Neuronal stem cell (in vitro differentiated cells): ENCODE measurements at regions not wholly inside any gene's neighbourhood (a gene's known extent, or its start where the extent isn't known, plus 50 kb on each side); places are given as distances from the start of the nearest gene placed in this dataset.
A peak's percentile ranks its signal among the peaks of the same experiment; 100 is the strongest.

Source experiments
- DNase-seq: peaks from one replicate; pipeline ENCODE4 v3.0.0-alpha.2; 2013; ENCODE audit warnings: low spot score
- H2AFZ ChIP-seq: one replicate; pipeline ENCODE4 v1.6.1; 2013; ENCODE audit warnings: mild to moderate bottlenecking, low read length, inconsistent platforms
- H2AK5ac ChIP-seq: 2 replicates; pipeline ENCODE4 v1.6.1; 2013; ENCODE audit warnings: low read depth, mild to moderate bottlenecking, inconsistent platforms, low read length, moderate library complexity, mixed read lengths
- H2BK120ac ChIP-seq: 2 replicates; pipeline ENCODE4 v1.6.1; 2013; ENCODE audit warnings: low read depth, mild to moderate bottlenecking, inconsistent platforms, low read length, moderate library complexity, mixed read lengths
- H2BK12ac ChIP-seq: one replicate; pipeline ENCODE4 v1.6.1; 2013; ENCODE audit warnings: low read length, inconsistent platforms
- H2BK15ac ChIP-seq: 2 replicates; pipeline ENCODE4 v1.6.1; 2013; ENCODE audit warnings: mild to moderate bottlenecking, low read length, inconsistent platforms, mixed read lengths
- H2BK5ac ChIP-seq: one replicate; pipeline ENCODE4 v1.6.1; 2013; ENCODE audit warnings: inconsistent platforms, mild to moderate bottlenecking, low read length, moderate library complexity
- H3K14ac ChIP-seq: one replicate; pipeline ENCODE4 v1.6.1; 2013; ENCODE audit warnings: low read length, inconsistent platforms
- H3K18ac ChIP-seq: 2 replicates; pipeline ENCODE4 v1.6.1; 2013; ENCODE audit warnings: low read length, inconsistent platforms
- H3K23ac ChIP-seq: 2 replicates; pipeline ENCODE4 v1.6.1; 2013; ENCODE audit warnings: low read depth, mild to moderate bottlenecking, mixed read lengths, low read length, inconsistent platforms; ENCODE audit not compliant: poor library complexity
- H3K27ac ChIP-seq: replicated peaks from 3 replicates; pipeline ENCODE4 v1.5.1; 2013; ENCODE audit warnings: low read length, inconsistent platforms
- H3K27me3 ChIP-seq, 3 experiments: 2 replicates each; pipeline ENCODE4 v1.6.1; 2013; ENCODE audit warnings: low read length in 3 of 3, mild to moderate bottlenecking in 2 of 3, inconsistent platforms in 1 of 3, low read depth in 1 of 3, mixed read lengths in 1 of 3, moderate library complexity in 1 of 3; ENCODE audit not compliant: control insufficient read depth in 3 of 3, insufficient read depth in 3 of 3
- H3K36me3 ChIP-seq, 2 donors: replicated peaks in 1 of 2; 2 replicates each; pipeline ENCODE4 v1.6.1; 2013; ENCODE audit warnings: low read length in 2 of 2; ENCODE audit not compliant: control insufficient read depth in 2 of 2, insufficient read depth in 2 of 2
- H3K4ac ChIP-seq: 2 replicates; pipeline ENCODE4 v1.6.1; 2013; ENCODE audit warnings: inconsistent platforms, mild to moderate bottlenecking, low read length, moderate library complexity
- H3K4me1 ChIP-seq, 2 donors: 1 replicate in 1 of 2; 2 replicates in 1 of 2; pipeline ENCODE4 v1.6.1; 2013; ENCODE audit warnings: low read length in 2 of 2, low read depth in 1 of 2; ENCODE audit not compliant: control insufficient read depth in 2 of 2, insufficient read depth in 1 of 2
- H3K4me2 ChIP-seq: one replicate; pipeline ENCODE4 v1.6.1; 2013; ENCODE audit warnings: mild to moderate bottlenecking, low read length, inconsistent platforms; ENCODE audit not compliant: insufficient read depth, poor library complexity, severe bottlenecking
- H3K4me3 ChIP-seq, 2 donors: 2 replicates each; pipeline ENCODE4 v1.5.1; 2013; ENCODE audit warnings: low read length in 2 of 2, mild to moderate bottlenecking in 2 of 2, inconsistent platforms in 1 of 2, moderate library complexity in 1 of 2
- H3K79me1 ChIP-seq: one replicate; pipeline ENCODE4 v1.6.1; 2013; ENCODE audit warnings: low read depth, mild to moderate bottlenecking, inconsistent platforms, low read length, moderate library complexity
- H3K9ac ChIP-seq: one replicate; pipeline ENCODE4 v1.6.1; 2013; ENCODE audit warnings: mild to moderate bottlenecking, low read depth, low read length, inconsistent platforms; ENCODE audit not compliant: poor library complexity
- H3K9me3 ChIP-seq, 2 donors: replicated peaks in 1 of 2; 2 replicates each; pipeline versions ENCODE3 to v1.6.1; 2013; ENCODE audit warnings: low read length in 2 of 2, mild to moderate bottlenecking in 2 of 2, inconsistent platforms in 1 of 2, low read depth in 1 of 2, mixed read lengths in 1 of 2, moderate library complexity in 1 of 2; ENCODE audit not compliant: control insufficient read depth in 2 of 2, insufficient read depth in 1 of 2
- H4K8ac ChIP-seq: one replicate; pipeline ENCODE4 v1.6.1; 2013; ENCODE audit warnings: low read depth, mild to moderate bottlenecking, inconsistent platforms, low read length, moderate library complexity
- H4K91ac ChIP-seq: one replicate; pipeline ENCODE4 v1.6.1; 2013; ENCODE audit warnings: low read length, low read depth, mild to moderate bottlenecking, inconsistent platforms; ENCODE audit not compliant: poor library complexity
- WGBS, 2 donors: extraction: QIAGEN DNeasy Blood & Tissue Kit; methylation state at CpG; one replicate each; pipeline ENCODE4 v1.1.7; 2013; ENCODE audit warnings: missing lambda C conversion rate in 2 of 2, mixed read lengths in 1 of 2; ENCODE audit not compliant: insufficient read length in 2 of 2, insufficient replicate concordance in 1 of 2; ENCODE audit errors: extremely low coverage in 2 of 2; 5-methylcytosine and 5-hydroxymethylcytosine counted together

DNA sequence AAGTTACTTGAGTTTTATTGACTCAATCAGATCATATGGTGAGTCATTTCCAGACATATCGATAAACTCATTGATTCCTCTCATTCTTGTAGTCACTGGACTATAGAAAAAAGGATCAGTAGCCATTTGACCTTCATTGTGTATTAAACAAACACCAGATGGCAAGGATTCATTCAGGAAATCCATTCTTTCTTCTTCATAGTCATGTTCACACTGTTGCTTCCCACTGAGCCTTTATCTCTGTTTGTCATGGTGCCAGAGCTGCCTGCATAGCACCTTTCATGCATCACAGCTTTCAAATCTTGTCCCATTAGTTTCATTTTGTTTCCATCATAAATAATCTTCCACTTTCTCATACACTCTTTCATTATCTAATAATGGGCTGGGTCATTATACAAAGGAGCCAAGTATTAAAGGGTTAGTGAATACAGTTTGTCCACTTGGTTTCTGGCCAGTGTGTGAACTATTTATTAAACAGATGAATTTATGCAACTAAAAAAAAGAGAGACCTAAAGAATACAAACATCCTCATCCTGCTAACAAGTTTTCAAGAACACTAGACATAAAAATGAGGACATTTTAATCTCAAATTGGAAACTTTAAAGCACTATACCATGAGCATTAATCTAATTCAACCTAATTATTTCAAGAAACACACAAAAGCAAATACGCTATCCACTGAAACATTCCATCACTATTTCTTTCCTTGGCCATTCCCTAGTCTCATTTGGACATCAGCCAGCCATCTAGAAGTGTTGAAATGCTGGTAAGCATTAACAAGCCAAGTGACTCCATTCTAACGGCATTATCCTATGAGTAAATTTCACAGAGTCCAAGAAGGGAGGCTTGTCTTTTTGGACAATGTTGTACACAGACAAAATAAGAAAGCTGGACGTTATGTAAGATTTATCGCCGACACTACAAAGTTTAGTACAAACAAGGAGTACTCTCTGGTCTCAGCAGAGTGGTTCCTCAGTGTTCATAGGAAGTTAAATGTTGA lies 476.5 kb downstream of the FOXG1 start:
- no peak overlapping the region for H3K4me2 ChIP-seq
- H2BK15ac ChIP-seq: no peak overlapping the region
- H3K4me3 ChIP-seq: no peak overlapping the region
- H2AK5ac ChIP-seq: no peak overlapping the region
- H3K27me3 ChIP-seq: peaks cover 0 to 57% (median 0%) of the 10 kb centered on the region in 3 experiments
- no peak overlapping the region for H3K4ac ChIP-seq
- H3K9ac ChIP-seq: no peak overlapping the region
- no peak overlapping the region for H4K8ac ChIP-seq
- no peak overlapping the region for H4K91ac ChIP-seq
- H3K36me3 ChIP-seq: no peaks in the 10 kb centered on the region
- H3K79me1 ChIP-seq: no peaks in the 10 kb centered on the region
- no peak overlapping the region for H2AFZ ChIP-seq
- H2BK12ac ChIP-seq: no peak overlapping the region
- H2BK120ac ChIP-seq: no peak overlapping the region
- H3K4me1 ChIP-seq: peaks cover 2 to 9% of the 10 kb centered on the region in 2 donors
- H3K27ac ChIP-seq: peak overlapping the region; percentile 63
- no peak overlapping the region for H3K18ac ChIP-seq
- H2BK5ac ChIP-seq: no peak overlapping the region
- no peak for DNase-seq
- peaks cover 0 to 2% of the 10 kb centered on the region in 2 donors for H3K9me3 ChIP-seq
- no CpG with 5 or more reads among the region's 6 CpGs for WGBS, 2 donors
- no peak overlapping the region for H3K14ac ChIP-seq
- H3K23ac ChIP-seq: no peak overlapping the region

DNA sequence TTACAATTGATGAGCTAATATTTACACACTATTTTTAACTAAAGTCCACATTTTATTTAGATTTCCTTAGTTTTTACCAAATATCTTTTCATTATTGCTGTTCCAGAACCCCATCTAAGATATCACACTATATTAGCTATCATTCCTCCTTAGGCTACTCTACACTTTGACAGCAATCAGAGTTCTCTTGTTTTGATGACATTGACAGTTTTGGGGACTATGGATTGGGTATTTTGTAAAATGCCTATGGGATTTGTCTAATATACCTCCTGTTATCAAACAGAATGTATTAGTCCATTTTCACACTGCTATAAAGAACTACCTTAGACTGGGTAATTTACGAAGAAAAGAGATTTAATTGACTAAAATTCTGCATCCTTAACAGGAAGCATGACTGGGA lies 489.1 kb downstream of the FOXG1 start:
- Histone ChIP-seq H3K27me3 (no peaks in the 10 kb centered on the region), H2BK12ac (no peak overlapping the region), H3K4me3 (no peak overlapping the region), H3K23ac (no peak overlapping the region), H3K27ac (no peak overlapping the region), H3K18ac (no peak overlapping the region), H2BK5ac (no peak overlapping the region), H4K91ac (no peak overlapping the region), H4K8ac (no peak overlapping the region), H3K4me2 (no peak overlapping the region), H3K79me1 (no peaks in the 10 kb centered on the region), H2AK5ac (no peak overlapping the region), H3K4ac (no peak overlapping the region), H3K9me3 (peaks cover 0 to 5% of the 10 kb centered on the region in 2 donors), H3K9ac (no peak overlapping the region), H3K4me1 (no peaks in the 10 kb centered on the region), H2BK15ac (no peak overlapping the region), H2AFZ (no peak overlapping the region), H3K36me3 (no peaks in the 10 kb centered on the region), H3K14ac (no peak overlapping the region), H2BK120ac (no peak overlapping the region)
- no CpG with 5 or more reads among the region's 1 CpG for WGBS, 2 donors
- no peak for DNase-seq

DNA sequence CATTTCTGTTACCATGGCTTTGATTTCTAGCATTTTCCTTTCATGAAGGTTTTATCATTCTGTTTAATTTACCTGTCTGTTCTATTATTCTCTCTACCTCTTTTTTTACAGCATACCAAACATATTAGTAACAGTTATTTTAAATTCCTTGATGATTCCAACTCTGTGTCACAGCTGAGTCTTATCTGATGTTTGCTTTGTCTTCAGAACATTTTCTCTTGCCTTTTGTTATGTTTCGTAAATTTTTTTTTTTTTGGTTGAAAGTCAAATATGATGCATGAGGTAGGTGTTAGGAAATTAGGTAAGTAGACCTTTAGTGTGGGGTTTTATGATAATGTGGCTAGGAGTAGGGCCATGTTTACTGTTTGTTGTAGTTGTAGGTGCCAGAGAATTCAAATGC lies 496.4 kb downstream of the FOXG1 start:
- no peak overlapping the region for H3K27ac ChIP-seq
- DNase-seq: no peak
- no peak overlapping the region for H4K8ac ChIP-seq
- no peaks in the 10 kb centered on the region for H3K36me3 ChIP-seq
- H3K79me1 ChIP-seq: no peaks in the 10 kb centered on the region
- no peak overlapping the region for H3K14ac ChIP-seq
- H3K18ac ChIP-seq: no peak overlapping the region
- no peak overlapping the region for H2BK120ac ChIP-seq
- no peaks in the 10 kb centered on the region for H3K27me3 ChIP-seq
- H4K91ac ChIP-seq: no peak overlapping the region
- H3K9me3 ChIP-seq: no peaks in the 10 kb centered on the region
- H3K4ac ChIP-seq: no peak overlapping the region
- H2BK15ac ChIP-seq: no peak overlapping the region
- H2BK12ac ChIP-seq: no peak overlapping the region
- no peak overlapping the region for H2BK5ac ChIP-seq
- WGBS, 2 donors: 100% methylated on average over 1 of the region's 1 CpG; no CpG with 5 or more reads in 1 of the 2 donors
- no peak overlapping the region for H2AFZ ChIP-seq
- no peak overlapping the region for H3K23ac ChIP-seq
- no peaks in the 10 kb centered on the region for H3K4me1 ChIP-seq
- H3K4me2 ChIP-seq: no peak overlapping the region
- no peak overlapping the region for H3K9ac ChIP-seq
- no peak overlapping the region for H2AK5ac ChIP-seq
- H3K4me3 ChIP-seq: no peak overlapping the region

DNA sequence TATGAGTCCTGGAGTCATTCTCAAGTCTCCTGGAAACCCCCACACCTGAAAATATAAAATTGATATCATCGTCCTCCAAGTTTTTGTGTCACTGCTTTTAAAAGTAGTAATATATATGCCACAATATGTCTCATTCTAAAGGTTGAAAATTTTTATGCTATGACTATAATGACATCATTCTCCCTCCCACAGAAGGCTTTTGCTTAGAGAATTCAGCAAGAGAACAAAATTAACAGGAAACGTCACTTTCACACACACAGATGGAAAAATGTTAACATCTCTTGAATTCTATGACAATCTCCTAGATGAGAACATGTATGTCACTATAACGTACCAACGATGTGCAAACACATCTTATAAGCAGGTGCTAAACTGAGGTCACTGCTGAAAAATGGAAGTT lies 498.3 kb downstream of the FOXG1 start:
- no peak overlapping the region for H4K91ac ChIP-seq
- H3K4me1 ChIP-seq: no peaks in the 10 kb centered on the region
- H2BK120ac ChIP-seq: no peak overlapping the region
- no peak overlapping the region for H2AFZ ChIP-seq
- H3K4me2 ChIP-seq: no peak overlapping the region
- H3K18ac ChIP-seq: no peak overlapping the region
- no peak overlapping the region for H2BK5ac ChIP-seq
- no peaks in the 10 kb centered on the region for H3K79me1 ChIP-seq
- H3K14ac ChIP-seq: no peak overlapping the region
- no peak overlapping the region for H3K23ac ChIP-seq
- no peaks in the 10 kb centered on the region for H3K9me3 ChIP-seq
- no peak overlapping the region for H3K4ac ChIP-seq
- no peak overlapping the region for H2BK12ac ChIP-seq
- H4K8ac ChIP-seq: no peak overlapping the region
- no peaks in the 10 kb centered on the region for H3K27me3 ChIP-seq
- H2BK15ac ChIP-seq: no peak overlapping the region
- H3K9ac ChIP-seq: no peak overlapping the region
- whole genome bisulfite sequencing, 2 donors: no CpG with 5 or more reads among the region's 4 CpGs
- DNase-seq: no peak
- no peak overlapping the region for H3K27ac ChIP-seq
- H3K36me3 ChIP-seq: no peaks in the 10 kb centered on the region
- H3K4me3 ChIP-seq: no peak overlapping the region
- H2AK5ac ChIP-seq: no peak overlapping the region
